K562 (cell line): ENCODE measurements at regions not wholly inside any gene's neighbourhood (a gene's known extent, or its start where the extent isn't known, plus 50 kb on each side); places are given as distances from the start of the nearest gene placed in this dataset.

Experiments
- ATAC-seq: fragments of 200-7000 bp; cut with Tn5 transposase; 3 replicates; pipeline ENCODE4 v1.9.1; 2020; ENCODE audit warnings: moderate library complexity
- BruUV-seq: library from RNA; stranded (reverse); fragments of 400-500 nt; replicated peaks from 2 replicates; lab custom pipeline; 2021; lab: Mats Ljungman, UMichigan
- CTCF ChIA-PET: fragments of 300-600 bp; formaldehyde crosslinking; extraction: SDS; loops from one replicate; lab custom pipeline; 2021; ENCODE audit warnings: low intra/inter-chr PET ratio; lab: Yijun Ruan, JAX
- POLR2A ChIA-PET: fragments of 300-600, 350-650 bp; sonication (Branson Sonifier 250); formaldehyde crosslinking; extraction: SDS; loops from one replicate; lab custom pipeline; 2021; ENCODE audit warnings: antibody characterized with exemption, inconsistent platforms; lab: Yijun Ruan, JAX
- DNase-seq, 4 experiments: peaks; one replicate each; pipeline versions ENCODE4 v3.0.0 to v3.0.0-alpha.2; 2011 to 2018; ENCODE audit warnings: low spot score in 3 of 4, mixed read lengths in 3 of 4; ENCODE audit errors: extremely low read depth in 1 of 4
- FAIRE-seq: peaks from 2 replicates; lab custom pipeline; 2011; peaks lifted over from hg19 to GRCh38; lab: Jason Lieb, UNC
- H2AFZ ChIP-seq: 2 replicates; pipeline ENCODE4 v1.6.0; 2011; ENCODE audit warnings: low read depth, low read length, control low read depth, inconsistent platforms
- H3K27ac ChIP-seq: fragments of 200-600 bp; 3 replicates; pipeline ENCODE4 v1.8.0; 2011; ENCODE audit warnings: low read depth, mild to moderate bottlenecking, control low read depth, inconsistent platforms, low read length, moderate library complexity, mixed read lengths; ENCODE audit errors: extremely low read depth
- H3K27me3 ChIP-seq, 2 experiments: fragments of 300-600 bp in 1 of 2; 2 replicates in 1 of 2; 3 replicates in 1 of 2; pipeline versions ENCODE4 v1.6.0 to v1.8.0; 2011; ENCODE audit warnings: inconsistent platforms in 2 of 2, low read length in 2 of 2, mild to moderate bottlenecking in 1 of 2, mixed read lengths in 1 of 2, moderate library complexity in 1 of 2; ENCODE audit not compliant: control insufficient read depth in 2 of 2, insufficient read depth in 2 of 2
- H3K36me3 ChIP-seq: fragments of 300-600 bp; 3 replicates; pipeline ENCODE4 v1.8.0; 2011; ENCODE audit warnings: mild to moderate bottlenecking, low read length, inconsistent platforms; ENCODE audit not compliant: control insufficient read depth, insufficient read depth
- H3K4me1 ChIP-seq, 2 experiments: fragments of 200-600 bp in 1 of 2; replicated peaks in 1 of 2; 2 replicates in 1 of 2; 3 replicates in 1 of 2; pipeline versions ENCODE4 v1.5.1 to v1.8.0; 2011; ENCODE audit warnings: inconsistent platforms in 2 of 2, low read length in 2 of 2, mild to moderate bottlenecking in 1 of 2, mixed read lengths in 1 of 2, moderate library complexity in 1 of 2; ENCODE audit not compliant: control insufficient read depth in 2 of 2, insufficient read depth in 2 of 2
- H3K4me2 ChIP-seq: 2 replicates; pipeline ENCODE4 v1.6.1; 2011; ENCODE audit warnings: low read length, control low read depth, inconsistent platforms, mixed read lengths; ENCODE audit not compliant: insufficient read depth
- H3K4me3 ChIP-seq: fragments of 200-600 bp; sonication (generic), shearing (Covaris generic); 2 replicates; pipeline ENCODE4 v1.5.1; 2016; ENCODE audit warnings: control low read depth, inconsistent platforms
- H3K79me2 ChIP-seq: fragments of 200-600 bp; 3 replicates; pipeline ENCODE4 v1.8.0; 2011; ENCODE audit warnings: low read length, inconsistent platforms; ENCODE audit not compliant: control insufficient read depth, insufficient read depth
- H3K9ac ChIP-seq, 2 experiments: 2 replicates each; pipeline versions ENCODE4 v1.6.0 to v1.6.1; 2011; ENCODE audit warnings: low read depth in 2 of 2, low read length in 2 of 2, control low read depth in 1 of 2, inconsistent platforms in 1 of 2, mild to moderate bottlenecking in 1 of 2, mixed read lengths in 1 of 2; ENCODE audit not compliant: insufficient read depth in 1 of 2
- H3K9me1 ChIP-seq: one replicate; pipeline ENCODE4 v1.6.0; 2011; ENCODE audit warnings: inconsistent platforms, mild to moderate bottlenecking, low read length, moderate library complexity; ENCODE audit not compliant: control insufficient read depth, insufficient read depth
- H3K9me3 ChIP-seq: replicated peaks from 2 replicates; pipeline ENCODE4 v1.5.1; 2011; ENCODE audit warnings: low read depth, low read length, inconsistent platforms; ENCODE audit not compliant: control insufficient read depth, insufficient read depth
- H4K20me1 ChIP-seq: replicated peaks from 2 replicates; pipeline ENCODE4 v1.6.1; 2011; ENCODE audit warnings: low read length, inconsistent platforms, mixed read lengths; ENCODE audit not compliant: control insufficient read depth, insufficient read depth
- ARID2 ChIP-seq: fragments of 450-650 bp; IDR thresholded peaks from 2 replicates; pipeline ENCODE4 v1.6.1; 2017; ENCODE audit warnings: antibody characterized with exemption, mild to moderate bottlenecking
- ERF ChIP-seq: fragments of 450-650 bp; formaldehyde crosslinking; IDR thresholded peaks from 2 replicates; pipeline ENCODE4 v1.4.0; 2020; ENCODE audit warnings: mild to moderate bottlenecking, mixed read lengths
- RNF2 ChIP-seq: sonication (generic); IDR thresholded peaks from 2 replicates; pipeline ENCODE4 v1.6.1; 2016
- SLC30A9 ChIP-seq: fragments of 250-450 bp; sonication (Bioruptor Pico); IDR thresholded peaks from 2 replicates; pipeline ENCODE4 v1.8.0; 2022; ENCODE audit warnings: mild to moderate bottlenecking, moderate library complexity
- ZBTB40 ChIP-seq, 2 experiments: fragments of 450-650 bp in 1 of 2; sonication (generic) in 1 of 2; formaldehyde crosslinking in 1 of 2; IDR thresholded peaks; 2 replicates each; pipeline versions ENCODE4 v1.7.1 to v1.9.0; 2016 to 2022; ENCODE audit warnings: inconsistent platforms in 1 of 2, mild to moderate bottlenecking in 1 of 2, missing genetic modification reagents in 1 of 2
- ZNF398 ChIP-seq: fragments of 250-450 bp; sonication (Bioruptor Pico); IDR thresholded peaks from 2 replicates; pipeline ENCODE4 v1.8.0; 2021; ENCODE audit warnings: moderate library complexity, mild to moderate bottlenecking, inconsistent platforms
- WGBS: fragments of 100-300 bp; shearing (Covaris generic); methylation state at CpG from one replicate; pipeline ENCODE4 v1.1.6; 2016; ENCODE audit warnings: low coverage, mixed read lengths; ENCODE audit not compliant: insufficient coverage; ENCODE audit errors: missing lambda C conversion rate; 5-methylcytosine and 5-hydroxymethylcytosine counted together
- in situ Hi-C: fragments of 300-500 bp; cut with MboI; formaldehyde crosslinking; loops from 4 replicates; pipeline ENCODE4 v1.15.0; 2018; ENCODE audit warnings: inconsistent platforms, mixed read lengths
- intact Hi-C: fragments of 100-400 bp; cut with micrococcal nuclease; formaldehyde crosslinking; loops from 2 replicates; pipeline ENCODE4 v1.14.2; 2022

- TF ChIP-seq ERF (no peak), SLC30A9 (CRISPR knock-in tag) (no peak), ZBTB40 (IDR thresholded peaks at IDR 0.05) (no peak), ZBTB40 (CRISPR knock-in tag; IDR thresholded peaks at IDR 0.05) (no peak), ZNF398 (CRISPR knock-in tag) (no peak), RNF2 (no peak), ARID2 (no peak)
- H3K27me3 ChIP-seq = no peaks in the 10 kb centered on the region
- no peak overlapping the region for H2AFZ ChIP-seq
- H3K27ac ChIP-seq = no peak overlapping the region
- no peaks in the 10 kb centered on the region for H3K4me1 ChIP-seq
- no TSS peak for BruUV-seq
- no peak for FAIRE-seq
- H3K4me3 ChIP-seq = no peak overlapping the region
- H3K79me2 ChIP-seq = no peaks in the 10 kb centered on the region
- ATAC-seq = no peak
- CTCF ChIA-PET = no interaction called here
- H4K20me1 ChIP-seq = no peaks in the 10 kb centered on the region
- 0% methylated on average over 5 of the region's 5 CpGs for WGBS
- in situ Hi-C loops = no loop called here
- no peak overlapping the region for H3K4me2 ChIP-seq
- no peaks in the 10 kb centered on the region for H3K9me3 ChIP-seq
- DNase-seq = no peak
- H3K9ac ChIP-seq = no peak overlapping the region
- POLR2A ChIA-PET = interaction anchor here (0.6 kb wide), 1 partner anchor 800 kb away, joined by 3 read pairs; no protein-coding TSS in a partner anchor
- intact Hi-C loops = no loop called here
- H3K36me3 ChIP-seq = no peaks in the 10 kb centered on the region
- no peaks in the 10 kb centered on the region for H3K9me1 ChIP-seq
These were observed 223.1 kb upstream of the KIRREL3 start for GRCh38 chr11:127223633-127224032.
